Keratinocyte (primary cell): ENCODE measurements at regions not wholly inside any gene's neighbourhood (a gene's known extent, or its start where the extent isn't known, plus 50 kb on each side); places are given as distances from the start of the nearest gene placed in this dataset.

ENCODE experiments used
- DNase-seq: peaks from one replicate; pipeline ENCODE4 v3.0.0-alpha.2; 2011; ENCODE audit warnings: low read depth, missing footprints, low spot score
- FAIRE-seq: peaks from 2 replicates; lab custom pipeline; 2011; peaks lifted over from hg19 to GRCh38; lab: Jason Lieb, UNC
- H2AFZ ChIP-seq: 2 replicates; pipeline ENCODE4 v1.6.0; 2012; ENCODE audit warnings: low read length, control low read depth, inconsistent platforms; ENCODE audit not compliant: control insufficient read depth
- H3K27ac ChIP-seq: 2 replicates; pipeline ENCODE4 v1.5.1; 2011; ENCODE audit warnings: low read length; ENCODE audit not compliant: control insufficient read depth, insufficient read depth
- H3K27me3 ChIP-seq: 3 replicates; pipeline ENCODE4 v1.6.0; 2011; ENCODE audit warnings: low read length; ENCODE audit not compliant: control insufficient read depth, insufficient read depth; ENCODE audit errors: extremely low read depth
- H3K36me3 ChIP-seq, 2 experiments: 2 replicates in 1 of 2; 3 replicates in 1 of 2; pipeline ENCODE4 v1.5.1; 2011; ENCODE audit warnings: low read length in 2 of 2, mild to moderate bottlenecking in 1 of 2; ENCODE audit not compliant: control insufficient read depth in 2 of 2, insufficient read depth in 2 of 2; ENCODE audit errors: extremely low read depth in 1 of 2
- H3K4me1 ChIP-seq: 3 replicates; pipeline ENCODE4 v1.5.1; 2011; ENCODE audit warnings: low read length; ENCODE audit not compliant: control insufficient read depth, insufficient read depth; ENCODE audit errors: extremely low read depth
- H3K4me2 ChIP-seq: 3 replicates; pipeline ENCODE4 v1.6.0; 2011; ENCODE audit warnings: low read depth, low read length; ENCODE audit not compliant: control insufficient read depth, insufficient read depth; ENCODE audit errors: extremely low read depth
- H3K4me3 ChIP-seq, 3 experiments: fragments of 200-600 bp in 1 of 3; sonication (generic) in 1 of 3; 2 replicates in 2 of 3; 3 replicates in 1 of 3; pipeline ENCODE4 v1.5.1; 2011 to 2016; ENCODE audit warnings: low read length in 3 of 3, mild to moderate bottlenecking in 3 of 3, control low read depth in 2 of 3, inconsistent platforms in 1 of 3, low read depth in 1 of 3, mixed read lengths in 1 of 3, mixed run types in 1 of 3, moderate library complexity in 1 of 3; ENCODE audit not compliant: control insufficient read depth in 2 of 3, insufficient read depth in 2 of 3; ENCODE audit errors: extremely low read depth in 1 of 3
- H3K79me2 ChIP-seq: 2 replicates; pipeline ENCODE4 v1.6.0; 2012; ENCODE audit warnings: low read length; ENCODE audit not compliant: control insufficient read depth, insufficient read depth
- H3K9ac ChIP-seq: 3 replicates; pipeline ENCODE4 v1.6.0; 2011; ENCODE audit warnings: low read length; ENCODE audit not compliant: control insufficient read depth, insufficient read depth; ENCODE audit errors: extremely low read depth
- H3K9me1 ChIP-seq: 3 replicates; pipeline ENCODE4 v1.6.0; 2011; ENCODE audit warnings: low read length; ENCODE audit not compliant: control insufficient read depth, insufficient read depth; ENCODE audit errors: extremely low read depth
- H3K9me3 ChIP-seq: 2 replicates; pipeline ENCODE4 v1.5.1; 2012; ENCODE audit warnings: low read depth, low read length; ENCODE audit not compliant: control insufficient read depth
- H4K20me1 ChIP-seq: 3 replicates; pipeline ENCODE4 v1.6.0; 2011; ENCODE audit warnings: low read length; ENCODE audit not compliant: control insufficient read depth, insufficient read depth; ENCODE audit errors: extremely low read depth
- EZH2 ChIP-seq: IDR thresholded peaks from one replicate; pipeline ENCODE4 v1.6.1; 2012; ENCODE audit warnings: inconsistent platforms, mild to moderate bottlenecking, low read length, moderate library complexity
- dilution Hi-C: fragments of 300-500 bp; cut with MboI; formaldehyde crosslinking; loops from one replicate; pipeline ENCODE4 v1.7.0; 2020; ENCODE audit warnings: low sequenced_read_pairs; ENCODE audit not compliant: extremely low pct_ligation_motif_present
- TF ChIP-seq, protein P1 (sequence below), 3 experiments: IDR thresholded peaks in 1 of 3; conservative IDR thresholded peaks in 1 of 3; optimal IDR thresholded peaks in 1 of 3; 2 replicates in 2 of 3; 3 replicates in 1 of 3; pipeline versions ENCODE3 to v1.5.1; 2011; ENCODE audit warnings: low read length in 3 of 3, mild to moderate bottlenecking in 3 of 3, moderate library complexity in 2 of 3, control low read depth in 1 of 3, inconsistent platforms in 1 of 3; ENCODE audit not compliant: insufficient read depth in 2 of 3; ENCODE audit errors: extremely low read depth in 1 of 3

DNA sequence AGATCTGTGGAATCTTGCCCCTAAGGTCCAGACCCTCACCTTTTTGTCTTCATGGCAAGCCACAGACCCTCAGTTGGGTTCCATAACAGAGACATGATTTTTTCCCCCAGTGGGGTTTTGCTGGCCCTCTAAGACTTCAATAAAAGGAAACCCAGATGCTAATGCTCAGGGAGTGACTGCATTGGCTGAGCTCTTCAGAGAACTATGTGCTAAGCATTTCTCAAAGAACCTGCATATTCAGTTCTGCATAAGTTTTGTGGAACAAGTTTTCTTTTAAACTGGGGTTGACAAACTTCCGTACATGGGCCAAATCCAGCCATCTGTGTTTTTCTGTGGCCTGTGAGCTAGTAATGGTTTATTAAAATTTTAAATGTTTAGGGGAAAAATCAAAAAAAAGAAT is 159.8 kb upstream of the GDNF start:
- dilution Hi-C loops, result no loop called here
- no peak for FAIRE-seq
- H3K27me3 ChIP-seq, result no peaks in the 10 kb centered on the region
- no peaks in the 10 kb centered on the region for H3K9me1 ChIP-seq
- H2AFZ ChIP-seq, result no peak overlapping the region
- no peaks in the 10 kb centered on the region for H3K4me1 ChIP-seq
- H3K4me3 ChIP-seq, result no peak overlapping the region
- H3K36me3 ChIP-seq, result no peaks in the 10 kb centered on the region
- H3K27ac ChIP-seq, result no peak overlapping the region
- no peaks in the 10 kb centered on the region for H3K9me3 ChIP-seq
- no peak for DNase-seq
- no peaks in the 10 kb centered on the region for H3K79me2 ChIP-seq
- no peak for TF ChIP-seq EZH2
- TF ChIP-seq, protein P1, sequence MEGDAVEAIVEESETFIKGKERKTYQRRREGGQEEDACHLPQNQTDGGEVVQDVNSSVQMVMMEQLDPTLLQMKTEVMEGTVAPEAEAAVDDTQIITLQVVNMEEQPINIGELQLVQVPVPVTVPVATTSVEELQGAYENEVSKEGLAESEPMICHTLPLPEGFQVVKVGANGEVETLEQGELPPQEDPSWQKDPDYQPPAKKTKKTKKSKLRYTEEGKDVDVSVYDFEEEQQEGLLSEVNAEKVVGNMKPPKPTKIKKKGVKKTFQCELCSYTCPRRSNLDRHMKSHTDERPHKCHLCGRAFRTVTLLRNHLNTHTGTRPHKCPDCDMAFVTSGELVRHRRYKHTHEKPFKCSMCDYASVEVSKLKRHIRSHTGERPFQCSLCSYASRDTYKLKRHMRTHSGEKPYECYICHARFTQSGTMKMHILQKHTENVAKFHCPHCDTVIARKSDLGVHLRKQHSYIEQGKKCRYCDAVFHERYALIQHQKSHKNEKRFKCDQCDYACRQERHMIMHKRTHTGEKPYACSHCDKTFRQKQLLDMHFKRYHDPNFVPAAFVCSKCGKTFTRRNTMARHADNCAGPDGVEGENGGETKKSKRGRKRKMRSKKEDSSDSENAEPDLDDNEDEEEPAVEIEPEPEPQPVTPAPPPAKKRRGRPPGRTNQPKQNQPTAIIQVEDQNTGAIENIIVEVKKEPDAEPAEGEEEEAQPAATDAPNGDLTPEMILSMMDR (optimal IDR thresholded peaks at IDR 0.05 in 1 of 3, IDR thresholded peaks at IDR 0.05 in 1 of 3, conservative IDR thresholded peaks at IDR 0.05 in 1 of 3; ENCODE audit: extremely low read depth in 1 of 3, insufficient read depth in 2 of 3, low read length in 3 of 3), result no peak
- no peak overlapping the region for H3K9ac ChIP-seq
- no peak overlapping the region for H3K4me2 ChIP-seq
- no peaks in the 10 kb centered on the region for H4K20me1 ChIP-seq

DNA sequence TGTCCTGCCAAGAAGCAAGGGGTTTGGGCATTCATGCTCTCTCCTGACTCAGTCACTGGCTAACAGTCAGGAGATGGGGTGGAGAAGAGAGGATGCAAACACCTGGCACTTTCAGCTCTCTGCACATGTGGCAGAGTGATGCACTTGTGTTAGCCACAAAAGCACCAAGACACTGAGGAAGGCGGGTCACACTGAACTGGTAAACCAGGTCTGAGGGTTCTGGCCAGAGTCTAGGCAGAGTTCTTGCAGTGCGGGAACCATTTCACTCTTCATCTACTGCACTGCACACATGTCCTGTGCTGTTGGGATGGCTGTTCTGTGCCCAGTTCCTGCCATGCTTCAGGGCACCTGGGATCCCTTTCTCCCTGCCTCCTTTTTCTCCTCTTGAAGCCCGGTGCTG is 157.1 kb upstream of the GDNF start:
- FAIRE-seq (no peak), DNase-seq (no peak)
- no peaks in the 10 kb centered on the region for H3K36me3 ChIP-seq
- H3K27ac ChIP-seq, result no peak overlapping the region
- H3K79me2 ChIP-seq, result no peaks in the 10 kb centered on the region
- no peak overlapping the region for H3K4me2 ChIP-seq
- H3K9ac ChIP-seq, result no peak overlapping the region
- no peaks in the 10 kb centered on the region for H4K20me1 ChIP-seq
- no peak overlapping the region for H3K4me3 ChIP-seq
- no peaks in the 10 kb centered on the region for H3K9me1 ChIP-seq
- no peaks in the 10 kb centered on the region for H3K4me1 ChIP-seq
- TF ChIP-seq, protein P1 (optimal IDR thresholded peaks at IDR 0.05 in 1 of 3, IDR thresholded peaks at IDR 0.05 in 1 of 3, conservative IDR thresholded peaks at IDR 0.05 in 1 of 3; ENCODE audit: extremely low read depth in 1 of 3, insufficient read depth in 2 of 3, low read length in 3 of 3), result no peak
- TF ChIP-seq EZH2, result no peak
- no peaks in the 10 kb centered on the region for H3K27me3 ChIP-seq
- dilution Hi-C loops, result no loop called here
- no peaks in the 10 kb centered on the region for H3K9me3 ChIP-seq
- no peak overlapping the region for H2AFZ ChIP-seq
